Endothelial cell of umbilical vein (primary cell): ENCODE measurements at regions not wholly inside any gene's neighbourhood (a gene's known extent, or its start where the extent isn't known, plus 50 kb on each side); places are given as distances from the start of the nearest gene placed in this dataset.

Experiments
- BruUV-seq: library from RNA; stranded (reverse); fragments of 400-500 nt; replicated peaks from 2 replicates; lab custom pipeline; 2021; lab: Mats Ljungman, UMichigan
- CTCF ChIA-PET: fragments of 300-600, 350-600 bp; sonication (Branson Sonifier 250); formaldehyde crosslinking; loops from one replicate; lab custom pipeline; 2021; ENCODE audit warnings: antibody characterized with exemption, inconsistent platforms; lab: Charles Lee
- POLR2A ChIA-PET: fragments of 300-600, 350-600 bp; sonication (Branson Sonifier 250); formaldehyde crosslinking; loops from one replicate; lab custom pipeline; 2021; ENCODE audit warnings: antibody characterized with exemption, inconsistent platforms; lab: Charles Lee
- DNase-seq: peaks from one replicate; pipeline ENCODE4 v3.0.0-alpha.2; 2011; ENCODE audit warnings: low read depth, low spot score
- FAIRE-seq: peaks from 2 replicates; lab custom pipeline; 2011; peaks lifted over from hg19 to GRCh38; lab: Jason Lieb, UNC
- H2AFZ ChIP-seq: 2 replicates; pipeline ENCODE4 v1.6.0; 2012; ENCODE audit warnings: low read depth, low read length, control low read depth, inconsistent platforms
- H3K27ac ChIP-seq: 2 replicates; pipeline ENCODE4 v1.5.1; 2011; ENCODE audit warnings: low read depth, mild to moderate bottlenecking, control low read depth, low read length, moderate library complexity; ENCODE audit not compliant: insufficient read depth
- H3K27me3 ChIP-seq, 2 experiments: 2 replicates each; pipeline versions ENCODE4 v1.6.0 to v1.6.1; 2011; ENCODE audit warnings: low read length in 2 of 2, mixed read lengths in 1 of 2; ENCODE audit not compliant: control insufficient read depth in 2 of 2, insufficient read depth in 2 of 2
- H3K36me3 ChIP-seq, 2 experiments: 2 replicates in 1 of 2; 3 replicates in 1 of 2; pipeline ENCODE4 v1.5.1; 2011; ENCODE audit warnings: low read length in 2 of 2, mild to moderate bottlenecking in 1 of 2, moderate library complexity in 1 of 2; ENCODE audit not compliant: control insufficient read depth in 2 of 2, insufficient read depth in 2 of 2; ENCODE audit errors: extremely low read depth in 1 of 2
- H3K4me1 ChIP-seq: 3 replicates; pipeline ENCODE4 v1.5.1; 2011; ENCODE audit warnings: mild to moderate bottlenecking, low read length; ENCODE audit not compliant: control insufficient read depth, insufficient read depth; ENCODE audit errors: extremely low read depth
- H3K4me2 ChIP-seq: 2 replicates; pipeline ENCODE4 v1.6.1; 2011; ENCODE audit warnings: low read length, control low read depth, mixed read lengths; ENCODE audit not compliant: insufficient read depth
- H3K4me3 ChIP-seq, 3 experiments: fragments of 200-600 bp in 1 of 3; sonication (generic), shearing (Covaris generic) in 1 of 3; replicated peaks in 1 of 3; 2 replicates each; pipeline ENCODE4 v1.5.1; 2011 to 2016; ENCODE audit warnings: control low read depth in 3 of 3, low read length in 3 of 3, mild to moderate bottlenecking in 2 of 3, inconsistent platforms in 1 of 3, low read depth in 1 of 3, moderate library complexity in 1 of 3; ENCODE audit not compliant: insufficient read depth in 1 of 3
- H3K79me2 ChIP-seq: 2 replicates; pipeline ENCODE4 v1.6.0; 2012; ENCODE audit warnings: low read length, inconsistent platforms; ENCODE audit not compliant: control insufficient read depth, insufficient read depth
- H3K9ac ChIP-seq: replicated peaks from 2 replicates; pipeline ENCODE3; 2011; ENCODE audit warnings: low read length, control low read depth; ENCODE audit not compliant: insufficient read depth; ENCODE audit errors: extremely low read depth
- H3K9me1 ChIP-seq: replicated peaks from 3 replicates; pipeline ENCODE4 v1.6.0; 2011; ENCODE audit warnings: mild to moderate bottlenecking, low read length; ENCODE audit not compliant: control insufficient read depth, insufficient read depth; ENCODE audit errors: extremely low read depth
- H3K9me3 ChIP-seq: replicated peaks from 2 replicates; pipeline ENCODE4 v1.5.1; 2012; ENCODE audit warnings: low read length, inconsistent platforms; ENCODE audit not compliant: control insufficient read depth, insufficient read depth
- H4K20me1 ChIP-seq: replicated peaks from 2 replicates; pipeline ENCODE3; 2011; ENCODE audit warnings: mild to moderate bottlenecking, low read length; ENCODE audit not compliant: control insufficient read depth, insufficient read depth; ENCODE audit errors: extremely low read depth
- EZH2 ChIP-seq: IDR thresholded peaks from 2 replicates; pipeline ENCODE4 v1.6.1; 2012; ENCODE audit warnings: borderline replicate concordance, low read depth, mild to moderate bottlenecking, moderate library complexity, low read length, inconsistent platforms; ENCODE audit not compliant: severe bottlenecking
- MYC ChIP-seq: IDR thresholded peaks from one replicate; pipeline ENCODE4 v1.6.1; 2011; ENCODE audit warnings: mild to moderate bottlenecking, low read depth, low read length
- POLR2AphosphoS5 ChIP-seq: IDR thresholded peaks from 2 replicates; pipeline ENCODE4 v1.6.1; 2012; ENCODE audit warnings: low read depth, mild to moderate bottlenecking, control low read depth, low read length, moderate library complexity; ENCODE audit not compliant: insufficient read depth
- dilution Hi-C: fragments of 300-500 bp; cut with MboI; formaldehyde crosslinking; loops from one replicate; pipeline ENCODE4 v1.15.0; 2019; ENCODE audit warnings: low sequenced_read_pairs; ENCODE audit not compliant: extremely low pct_ligation_motif_present
- intact Hi-C: fragments of 100-400 bp; cut with micrococcal nuclease; formaldehyde crosslinking; loops from one replicate; pipeline ENCODE4 v1.10.0; 2022

DNA sequence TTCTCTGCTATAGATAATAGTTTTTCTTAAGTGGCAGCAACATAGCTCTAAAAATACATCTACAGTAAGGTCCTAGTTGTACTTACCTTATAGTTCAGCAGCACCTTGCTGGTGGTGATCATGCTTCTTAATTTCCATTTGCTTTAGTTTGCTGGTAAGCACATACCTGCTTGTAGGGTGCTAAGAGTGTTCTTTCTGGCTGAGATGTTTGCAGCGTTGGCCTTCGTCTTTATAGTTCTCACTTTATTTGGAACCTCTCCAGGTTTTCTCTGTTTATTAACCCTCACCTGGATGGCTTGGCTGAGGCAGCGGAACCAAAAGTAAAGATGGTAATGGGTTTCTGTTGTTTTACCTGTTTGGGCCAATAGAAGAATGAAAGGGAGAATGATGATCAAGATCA lies 123.6 kb upstream of the EFEMP1 start:
- no TSS peak for BruUV-seq
- H3K79me2 ChIP-seq = no peaks in the 10 kb centered on the region
- H3K4me2 ChIP-seq = no peak overlapping the region
- no peak for FAIRE-seq
- ChIA-PET CTCF (interaction anchor here (1.2 to 1.8 kb wide), 2 partner anchors 9 to 83 kb away, joined by 3 to 6 read pairs; no protein-coding TSS in a partner anchor), POLR2A (no interaction called here)
- dilution Hi-C loops (no loop called here), intact Hi-C loops (no loop called here)
- no peak overlapping the region for H3K27ac ChIP-seq
- no peak for TF ChIP-seq MYC
- TF ChIP-seq POLR2AphosphoS5 = no peak
- no peaks in the 10 kb centered on the region for H4K20me1 ChIP-seq
- H3K4me3 ChIP-seq = no peak overlapping the region
- no peaks in the 10 kb centered on the region for H3K9me3 ChIP-seq
- no peaks in the 10 kb centered on the region for H3K36me3 ChIP-seq
- H3K27me3 ChIP-seq = peaks cover 0 to 2% of the 10 kb centered on the region in 2 experiments
- DNase-seq = no peak
- no peak overlapping the region for H3K9ac ChIP-seq
- H3K4me1 ChIP-seq = no peaks in the 10 kb centered on the region
- no peaks in the 10 kb centered on the region for H3K9me1 ChIP-seq
- H2AFZ ChIP-seq = no peak overlapping the region

DNA sequence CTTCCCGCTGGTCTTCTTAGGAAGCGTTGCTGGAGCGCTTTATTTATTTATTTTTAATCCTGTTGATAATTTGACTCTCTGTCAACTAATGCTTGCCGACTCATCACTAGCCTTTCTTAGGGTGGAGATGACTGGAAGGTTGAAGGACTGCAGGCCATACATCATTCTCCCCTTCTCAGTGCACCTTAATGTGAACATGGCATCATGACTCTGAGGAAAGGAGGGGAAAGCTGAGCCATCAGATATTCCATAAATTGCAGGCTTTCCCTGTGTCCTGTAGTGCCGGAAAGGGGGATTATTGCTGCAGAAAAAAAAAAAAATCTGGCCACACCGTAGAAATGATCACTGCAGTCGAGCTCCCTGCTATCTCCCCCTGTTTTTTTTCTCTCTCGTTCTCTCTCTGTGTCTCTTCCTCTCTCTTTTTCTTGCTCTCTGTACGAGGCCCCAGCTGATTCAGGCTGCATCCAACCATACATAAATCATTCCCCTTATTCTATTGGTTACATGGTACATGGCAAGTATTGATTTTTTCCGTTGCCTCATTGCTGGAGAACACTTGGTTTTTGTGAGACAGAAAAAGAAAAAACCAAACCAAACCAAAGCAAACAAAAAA lies 125.8 kb upstream of the EFEMP1 start:
- no peaks in the 10 kb centered on the region for H4K20me1 ChIP-seq
- H3K9me3 ChIP-seq = no peaks in the 10 kb centered on the region
- no peak overlapping the region for H3K27ac ChIP-seq
- intact Hi-C loops = no loop called here
- no peaks in the 10 kb centered on the region for H3K27me3 ChIP-seq
- no TSS peak for BruUV-seq
- ChIA-PET POLR2A (no interaction called here), CTCF (no interaction called here)
- H3K4me1 ChIP-seq = no peaks in the 10 kb centered on the region
- H3K79me2 ChIP-seq = no peaks in the 10 kb centered on the region
- no peaks in the 10 kb centered on the region for H3K9me1 ChIP-seq
- no peak overlapping the region for H2AFZ ChIP-seq
- H3K9ac ChIP-seq = no peak overlapping the region
- DNase-seq (no peak), FAIRE-seq (no peak)
- no peak for TF ChIP-seq EZH2
- TF ChIP-seq POLR2AphosphoS5 = no peak
- no peaks in the 10 kb centered on the region for H3K36me3 ChIP-seq
- H3K4me3 ChIP-seq = no peak overlapping the region
- no peak overlapping the region for H3K4me2 ChIP-seq
- dilution Hi-C loops = no loop called here
